MM.1S (cell line): ENCODE measurements at regions not wholly inside any gene's neighbourhood (a gene's known extent, or its start where the extent isn't known, plus 50 kb on each side); places are given as distances from the start of the nearest gene placed in this dataset.

Source experiments
- CTCF ChIP-seq: fragments of 300-600 bp; sonication (generic); IDR thresholded peaks from 2 replicates; pipeline ENCODE4 v1.5.1; 2016; ENCODE audit warnings: antibody characterized with exemption, low read length, mixed read lengths
- EZH2 ChIP-seq: fragments of 300-600 bp; sonication (generic); optimal IDR thresholded peaks from 2 replicates; pipeline ENCODE3; 2017; ENCODE audit warnings: low read depth, mild to moderate bottlenecking, antibody characterized with exemption, low read length, mixed read lengths
- EZH2phosphoT487 ChIP-seq: fragments of 300-600 bp; sonication (generic); IDR thresholded peaks from 2 replicates; pipeline ENCODE4 v1.6.1; 2018; ENCODE audit warnings: antibody characterized with exemption, low read length

- TF ChIP-seq CTCF (no peak), EZH2 (no peak), EZH2phosphoT487 (no peak)
These were observed 125.1 kb upstream of the ZBED5 start for GRCh38 chr11:10982704-10983510.
